ENCODE measurements at regions not wholly inside any gene's neighbourhood (a gene's known extent, or its start where the extent isn't known, plus 50 kb on each side); places are given as distances from the start of the nearest gene placed in this dataset.

DNA sequence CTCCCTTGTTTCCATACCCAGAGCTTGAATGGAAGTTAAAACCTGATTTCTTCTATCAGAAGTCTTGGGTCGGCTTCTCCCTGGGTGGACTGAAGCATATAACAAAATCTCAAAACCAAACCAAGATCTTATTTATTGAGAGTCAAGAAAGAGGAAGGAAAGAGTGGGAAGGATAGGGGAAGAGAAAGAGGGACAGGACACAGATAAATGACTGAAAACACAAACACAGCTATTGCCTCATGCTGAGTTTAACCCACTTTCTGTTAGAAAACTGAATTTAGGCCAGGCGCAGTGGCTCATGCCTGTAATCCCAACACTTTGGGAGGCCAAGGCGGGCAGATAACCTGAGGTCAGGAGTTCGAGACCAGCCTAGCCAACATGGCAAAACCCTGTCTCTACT, 92.9 kb downstream of the PALM2AKAP2 start:
- H4K20me1 ChIP-seq (ENCODE audit: control insufficient read depth, insufficient read depth, low read length, poor library complexity, severe bottlenecking), result no peaks in the 10 kb centered on the region
- ATAC-seq (ENCODE audit: low read depth) (no peak), DNase-seq (no peak)
- Mint-ChIP-seq H3K4me3 (no peak overlapping the region), H3K27ac (no peak overlapping the region), H3K4me1 (no peaks in the 10 kb centered on the region), H3K9me3 (ENCODE audit: insufficient read depth) (no peaks in the 10 kb centered on the region), H3K27me3 (peaks cover 41% of the 10 kb centered on the region)
- no peak overlapping the region for H3K4me2 ChIP-seq (replicated peaks; ENCODE audit: low read depth, low read length, poor library complexity, severe bottlenecking)
- H2AFZ ChIP-seq (ENCODE audit: insufficient read depth, low read depth, low read length, poor library complexity, severe bottlenecking), result no peak overlapping the region
- H3K79me2 ChIP-seq (ENCODE audit: control insufficient read depth, insufficient read depth, low read length), result no peaks in the 10 kb centered on the region
- H3K9me3 ChIP-seq (ENCODE audit: control extremely low read depth in 1 of 3, control insufficient read depth in 2 of 3, insufficient read depth in 1 of 3, low read length in 2 of 3), result no peaks in the 10 kb centered on the region
- WGBS (ENCODE audit: insufficient coverage), result 80% methylated on average over 2 of the region's 4 CpGs
- no peaks in the 10 kb centered on the region for H3K36me3 ChIP-seq (replicated peaks in 1 of 2; ENCODE audit: control extremely low read depth in 1 of 2, control insufficient read depth in 1 of 2, extremely low read depth in 1 of 2, insufficient read depth in 2 of 2, low read length in 1 of 2)
- H3K4me3 ChIP-seq (ENCODE audit: control extremely low read depth in 1 of 5, extremely low read depth in 1 of 5, insufficient read depth in 1 of 5, low read depth in 2 of 5, low read length in 4 of 5), result no peak overlapping the region
- H3K27me3 ChIP-seq (replicated peaks in 1 of 4; ENCODE audit: control extremely low read depth in 1 of 4, control insufficient read depth in 3 of 4, insufficient read depth in 4 of 4, low read length in 3 of 4), result peaks cover 0 to 21% (median 5%) of the 10 kb centered on the region in 4 experiments
- no peaks in the 10 kb centered on the region for H3K4me1 ChIP-seq (ENCODE audit: control insufficient read depth in 2 of 2, insufficient read depth in 2 of 2, low read length in 2 of 2)
- TF ChIP-seq CTCF (IDR thresholded peaks at IDR 0.05) (no peak), EZH2 (IDR thresholded peaks at IDR 0.05; ENCODE audit: borderline replicate concordance, insufficient read depth, low read depth, low read length, poor library complexity, severe bottlenecking) (no peak)
- ChIA-PET POLR2A (no interaction called here), CTCF (no interaction called here)
- intact Hi-C loops (cut with micrococcal nuclease), result no loop called here
- no peak overlapping the region for H3K27ac ChIP-seq (ENCODE audit: low read length in 2 of 2)
- no peak overlapping the region for H3K9ac ChIP-seq (ENCODE audit: low read length)

GRCh38 chr9:109875495-109876129, 95.6 kb downstream of the PALM2AKAP2 start:
- H3K4me1 Mint-ChIP-seq, result peaks cover 4% of the 10 kb centered on the region
- Histone ChIP-seq H3K9me3 (ENCODE audit: control extremely low read depth in 1 of 3, control insufficient read depth in 2 of 3, insufficient read depth in 1 of 3, low read length in 2 of 3) (no peaks in the 10 kb centered on the region), H3K36me3 (replicated peaks in 1 of 2; ENCODE audit: control extremely low read depth in 1 of 2, control insufficient read depth in 1 of 2, extremely low read depth in 1 of 2, insufficient read depth in 2 of 2, low read length in 1 of 2) (no peaks in the 10 kb centered on the region), H3K79me2 (ENCODE audit: control insufficient read depth, insufficient read depth, low read length) (no peaks in the 10 kb centered on the region), H3K27ac (ENCODE audit: low read length in 2 of 2) (no peak overlapping the region), H3K4me2 (replicated peaks; ENCODE audit: low read depth, low read length, poor library complexity, severe bottlenecking) (no peak overlapping the region), H4K20me1 (ENCODE audit: control insufficient read depth, insufficient read depth, low read length, poor library complexity, severe bottlenecking) (no peaks in the 10 kb centered on the region), H3K27me3 (replicated peaks in 1 of 4; ENCODE audit: control extremely low read depth in 1 of 4, control insufficient read depth in 3 of 4, insufficient read depth in 4 of 4, low read length in 3 of 4) (peaks cover 0 to 16% (median 7%) of the 10 kb centered on the region in 4 experiments), H2AFZ (ENCODE audit: insufficient read depth, low read depth, low read length, poor library complexity, severe bottlenecking) (no peak overlapping the region), H3K4me1 (ENCODE audit: control insufficient read depth in 2 of 2, insufficient read depth in 2 of 2, low read length in 2 of 2) (peaks cover 0 to 3% of the 10 kb centered on the region in 2 donors), H3K4me3 (ENCODE audit: control extremely low read depth in 1 of 5, extremely low read depth in 1 of 5, insufficient read depth in 1 of 5, low read depth in 2 of 5, low read length in 4 of 5) (no peak overlapping the region), H3K9ac (ENCODE audit: low read length) (no peak overlapping the region)
- no peak overlapping the region for H3K27ac Mint-ChIP-seq
- POLR2A ChIA-PET, result no interaction called here
- intact Hi-C loops (cut with micrococcal nuclease), result no loop called here
- ATAC-seq (ENCODE audit: low read depth) (no peak), DNase-seq (no peak)
- no peaks in the 10 kb centered on the region for H3K9me3 Mint-ChIP-seq (ENCODE audit: insufficient read depth)
- TF ChIP-seq EZH2 (IDR thresholded peaks at IDR 0.05; ENCODE audit: borderline replicate concordance, insufficient read depth, low read depth, low read length, poor library complexity, severe bottlenecking), result no peak
- TF ChIP-seq CTCF (IDR thresholded peaks at IDR 0.05), result no peak
- CTCF ChIA-PET, result interaction anchor here (0.9 to 1.3 kb wide), 2 partner anchors 11 to 276 kb away, joined by 3 read pairs; no protein-coding TSS in a partner anchor
- WGBS (ENCODE audit: insufficient coverage), result 89% methylated on average over 4 of the region's 4 CpGs
- H3K4me3 Mint-ChIP-seq, result no peak overlapping the region
- peaks cover 40% of the 10 kb centered on the region for H3K27me3 Mint-ChIP-seq

All from B cell (primary cell).